GM12892 (cell line): ENCODE measurements at regions not wholly inside any gene's neighbourhood (a gene's known extent, or its start where the extent isn't known, plus 50 kb on each side); places are given as distances from the start of the nearest gene placed in this dataset.

Experiments
- POLR2A ChIP-seq: IDR thresholded peaks from 2 replicates; pipeline ENCODE4 v1.6.1; 2011; ENCODE audit warnings: low read depth, low read length, control low read depth
- POLR2AphosphoS5 ChIP-seq: IDR thresholded peaks from 2 replicates; pipeline ENCODE4 v1.6.1; 2011; ENCODE audit warnings: low read depth, low read length, control low read depth
- TAF1 ChIP-seq: IDR thresholded peaks from 2 replicates; pipeline ENCODE4 v1.6.1; 2011; ENCODE audit warnings: low read depth, mild to moderate bottlenecking, control low read depth, low read length, borderline replicate concordance

GRCh38 chr2:66235428-66235827 is 199.5 kb upstream of the MEIS1 start:
- no peak for TF ChIP-seq POLR2AphosphoS5
- TF ChIP-seq POLR2A: no peak
- no peak for TF ChIP-seq TAF1
